HepG2 (cell line): ENCODE measurements at regions not wholly inside any gene's neighbourhood (a gene's known extent, or its start where the extent isn't known, plus 50 kb on each side); places are given as distances from the start of the nearest gene placed in this dataset.

Experiments used
- ATAC-seq: fragments of 200-7000 bp; cut with Tn5 transposase; 3 replicates; pipeline ENCODE4 v1.9.1; 2020; ENCODE audit warnings: mild to moderate bottlenecking, moderate library complexity
- BruUV-seq: library from RNA; stranded (reverse); fragments of 400-500 nt; replicated peaks from 2 replicates; lab custom pipeline; 2021; lab: Mats Ljungman, UMichigan
- CTCF ChIA-PET: fragments of 300-600 bp; formaldehyde crosslinking; extraction: SDS; loops from one replicate; lab custom pipeline; 2021; ENCODE audit warnings: low total read pairs, inconsistent platforms, low intra/inter-chr PET ratio; lab: Yijun Ruan, JAX
- POLR2A ChIA-PET: fragments of 350-600 bp; sonication (Branson Sonifier 250); formaldehyde crosslinking; loops from one replicate; lab custom pipeline; 2020; ENCODE audit warnings: antibody characterized with exemption, inconsistent platforms; lab: Yijun Ruan, JAX
- DNase-seq: peaks from one replicate; pipeline ENCODE4 v3.0.0-alpha.2; 2015; ENCODE audit warnings: low spot score
- FAIRE-seq: peaks from 3 replicates; lab custom pipeline; 2011; peaks lifted over from hg19 to GRCh38; lab: Jason Lieb, UNC
- H2AFZ ChIP-seq: one replicate; pipeline ENCODE4 v1.6.1; 2011; ENCODE audit warnings: low read length, inconsistent platforms
- H3K27ac ChIP-seq: fragments of 300-600 bp; 3 replicates; pipeline ENCODE4 v1.8.0; 2011; ENCODE audit warnings: mixed run types, mild to moderate bottlenecking, mixed read lengths, low read length, inconsistent platforms; ENCODE audit not compliant: insufficient read depth; ENCODE audit errors: extremely low read length
- H3K27me3 ChIP-seq, 2 experiments: fragments of 200-600 bp in 1 of 2; 2 replicates in 1 of 2; 3 replicates in 1 of 2; pipeline versions ENCODE4 v1.6.0 to v1.8.0; 2011; ENCODE audit warnings: low read length in 2 of 2, mild to moderate bottlenecking in 2 of 2, moderate library complexity in 2 of 2, inconsistent platforms in 1 of 2; ENCODE audit not compliant: insufficient read depth in 2 of 2, control insufficient read depth in 1 of 2
- H3K36me3 ChIP-seq, 2 experiments: fragments of 200-600 bp in 1 of 2; replicated peaks in 1 of 2; 2 replicates in 1 of 2; 3 replicates in 1 of 2; pipeline versions ENCODE4 v1.5.1 to v1.8.0; 2011; ENCODE audit warnings: low read length in 2 of 2, inconsistent platforms in 1 of 2; ENCODE audit not compliant: insufficient read depth in 2 of 2, control insufficient read depth in 1 of 2
- H3K4me1 ChIP-seq: 2 replicates; pipeline ENCODE4 v1.5.1; 2012; ENCODE audit warnings: low read length, inconsistent platforms; ENCODE audit not compliant: insufficient read depth
- H3K4me2 ChIP-seq: 2 replicates; pipeline ENCODE4 v1.6.0; 2011; ENCODE audit warnings: low read depth, low read length, inconsistent platforms
- H3K4me3 ChIP-seq, 3 experiments: fragments of 200-600 bp in 1 of 3; sonication (generic), shearing (Covaris generic) in 1 of 3; replicated peaks in 1 of 3; 2 replicates each; pipeline ENCODE4 v1.5.1; 2011 to 2016; ENCODE audit warnings: low read length in 3 of 3, inconsistent platforms in 2 of 3, low read depth in 2 of 3, mild to moderate bottlenecking in 2 of 3, control low read depth in 1 of 3, mixed read lengths in 1 of 3; ENCODE audit not compliant: insufficient read depth in 1 of 3
- H3K79me2 ChIP-seq: one replicate; pipeline ENCODE4 v1.6.1; 2011; ENCODE audit warnings: low read length, inconsistent platforms; ENCODE audit not compliant: insufficient read depth
- H3K9ac ChIP-seq: 2 replicates; pipeline ENCODE4 v1.6.0; 2011; ENCODE audit warnings: mild to moderate bottlenecking, low read depth, low read length, inconsistent platforms; ENCODE audit not compliant: insufficient read depth
- H3K9me3 ChIP-seq: 2 replicates; pipeline ENCODE4 v1.5.1; 2012; ENCODE audit warnings: mild to moderate bottlenecking, low read length
- H4K20me1 ChIP-seq: 2 replicates; pipeline ENCODE4 v1.6.0; 2011; ENCODE audit warnings: inconsistent platforms, mild to moderate bottlenecking, low read length, moderate library complexity; ENCODE audit not compliant: insufficient read depth
- CEBPG ChIP-seq: IDR thresholded peaks from 2 replicates; pipeline ENCODE4 v1.6.1; 2016
- GPN1 ChIP-seq: sonication (generic); formaldehyde crosslinking; IDR thresholded peaks from 2 replicates; pipeline ENCODE4 v1.5.1; 2020; ENCODE audit warnings: missing genetic modification reagents, borderline replicate concordance
- HNF4A ChIP-seq: sonication (generic); formaldehyde crosslinking; IDR thresholded peaks from 2 replicates; pipeline ENCODE4 v1.4.0; 2020; ENCODE audit warnings: missing genetic modification reagents
- KLF13 ChIP-seq: sonication (generic); formaldehyde crosslinking; IDR thresholded peaks from 2 replicates; pipeline ENCODE4 v1.4.0; 2020; ENCODE audit warnings: mild to moderate bottlenecking, missing genetic modification reagents
- MLLT10 ChIP-seq: sonication (generic); formaldehyde crosslinking; IDR thresholded peaks from 2 replicates; pipeline ENCODE4 v1.4.0; 2020; ENCODE audit warnings: missing genetic modification reagents
- SIX1 ChIP-seq: sonication (generic); formaldehyde crosslinking; IDR thresholded peaks from 2 replicates; pipeline ENCODE4 v1.4.0; 2020; ENCODE audit warnings: missing genetic modification reagents, borderline replicate concordance
- SNRNP70 ChIP-seq: fragments of 200-400 bp; formaldehyde crosslinking; IDR thresholded peaks from 2 replicates; pipeline ENCODE4 v1.6.1; 2017; ENCODE audit warnings: mild to moderate bottlenecking, low read depth, low read length, moderate library complexity
- THAP9 ChIP-seq: sonication (generic); formaldehyde crosslinking; IDR thresholded peaks from 2 replicates; pipeline ENCODE4; 2020; ENCODE audit warnings: missing genetic modification reagents, mild to moderate bottlenecking, borderline replicate concordance
- ZGPAT ChIP-seq: IDR thresholded peaks from 2 replicates; pipeline ENCODE4 v1.6.1; 2016; ENCODE audit warnings: mild to moderate bottlenecking
- ZNF335 ChIP-seq: sonication (generic); formaldehyde crosslinking; IDR thresholded peaks from 2 replicates; pipeline ENCODE4 v1.4.0; 2020; ENCODE audit warnings: missing genetic modification reagents
- ZNF513 ChIP-seq: sonication (generic); formaldehyde crosslinking; conservative IDR thresholded peaks from 2 replicates; pipeline ENCODE4 v1.5.0; 2020; ENCODE audit warnings: missing genetic modification reagents
- ZNF580 ChIP-seq: IDR thresholded peaks from 2 replicates; pipeline ENCODE4 v1.6.1; 2016; ENCODE audit warnings: low read depth, borderline replicate concordance
- ZNF768 ChIP-seq: sonication (generic); formaldehyde crosslinking; IDR thresholded peaks from 2 replicates; pipeline ENCODE4 v1.4.0; 2020; ENCODE audit warnings: missing genetic modification reagents
- WGBS: methylation state at CpG from one replicate; pipeline ENCODE4 v1.1.6; 2017; ENCODE audit warnings: low lambda C conversion rate; 5-methylcytosine and 5-hydroxymethylcytosine counted together
- in situ Hi-C: cut with HindIII; loops from 2 replicates; pipeline ENCODE4 v1.10.0; 2017; ENCODE audit warnings: low pct_unique_long_range_greater_than_20kb; ENCODE audit not compliant: extremely low pct_ligation_motif_present
- intact Hi-C: fragments of 100-400 bp; cut with micrococcal nuclease; formaldehyde crosslinking; loops from one replicate; pipeline ENCODE4 v1.10.0; 2022; ENCODE audit not compliant: unreplicated experiment

- Histone ChIP-seq H3K4me3 (no peak overlapping the region), H3K27ac (no peak overlapping the region), H2AFZ (no peak overlapping the region), H3K36me3 (no peaks in the 10 kb centered on the region), H3K9ac (no peak overlapping the region), H4K20me1 (no peaks in the 10 kb centered on the region; the same call in 1 of the 2 replicates), H3K27me3 (peaks cover 6 to 66% of the 10 kb centered on the region in 2 experiments), H3K4me1 (0 out of 2 replicates have a peak, but pooled peaks cover 4% of the 10 kb centered on the region), H3K79me2 (no peaks in the 10 kb centered on the region), H3K9me3 (no peaks in the 10 kb centered on the region), H3K4me2 (no peak overlapping the region)
- ATAC-seq = no peak
- DNase-seq = no peak
- ChIA-PET POLR2A (no interaction called here), CTCF (no interaction called here)
- no TSS peak for BruUV-seq
- FAIRE-seq = no peak
- TF ChIP-seq ZNF580 (CRISPR knock-in tag) (no peak), CEBPG (CRISPR knock-in tag) (no peak), HNF4A (no peak), THAP9 (no peak)
- intact Hi-C loops (loop anchor here (10.0 kb wide), 1 partner anchor 734 kb away; no protein-coding TSS in a partner anchor), in situ Hi-C loops (loop anchor here (5.0 to 10.0 kb wide), 2 partner anchors 517 to 734 kb away; no protein-coding TSS in a partner anchor)
- WGBS = 64% methylated on average over 18 of the region's 18 CpGs
These were observed 364.8 kb downstream of the THBS2 start for GRCh38 chr6:168888786-168889345.

- BruUV-seq = no TSS peak
- 55% methylated on average over 11 of the region's 11 CpGs for WGBS
- Histone ChIP-seq H4K20me1 (no peaks in the 10 kb centered on the region; the same call in 1 of the 2 replicates), H3K4me3 (no peak overlapping the region), H3K36me3 (no peaks in the 10 kb centered on the region), H3K9me3 (no peaks in the 10 kb centered on the region), H3K4me2 (no peak overlapping the region), H3K9ac (no peak overlapping the region), H3K27ac (no peak overlapping the region), H2AFZ (no peak overlapping the region), H3K4me1 (0 out of 2 replicates have a peak, but pooled peaks cover 4% of the 10 kb centered on the region), H3K79me2 (no peaks in the 10 kb centered on the region), H3K27me3 (peaks cover 7 to 68% of the 10 kb centered on the region in 2 experiments)
- ChIA-PET CTCF (no interaction called here), POLR2A (no interaction called here)
- ATAC-seq = no peak
- no peak for DNase-seq
- no peak for FAIRE-seq
- intact Hi-C loops (loop anchor here (10.0 kb wide), 1 partner anchor 733 kb away; no protein-coding TSS in a partner anchor), in situ Hi-C loops (loop anchor here (5.0 to 10.0 kb wide), 2 partner anchors 516 to 733 kb away; no protein-coding TSS in a partner anchor)
- TF ChIP-seq ZNF768 (CRISPR knock-in tag) (no peak), SNRNP70 (no peak), SIX1 (CRISPR knock-in tag) (no peak), ZGPAT (no peak), ZNF513 (CRISPR knock-in tag) (no peak), KLF13 (no peak), ZNF335 (CRISPR knock-in tag) (no peak), GPN1 (CRISPR knock-in tag) (no peak), MLLT10 (CRISPR knock-in tag) (no peak)
These were observed 365.5 kb downstream of the THBS2 start for GRCh38 chr6:168888102-168888501.
